ENCODE measurements at regions not wholly inside any gene's neighbourhood (a gene's known extent, or its start where the extent isn't known, plus 50 kb on each side); places are given as distances from the start of the nearest gene placed in this dataset.

GRCh38 chr1:56180520-56181190 lies 398.7 kb downstream of the PLPP3 start:
- no peak for DNase-seq

GRCh38 chr1:56179543-56179942 lies 399.8 kb downstream of the PLPP3 start:
- DNase-seq, result no peak

- no peak for DNase-seq
Measured at GRCh38 chr1:56175211-56175610, 404.2 kb downstream of the PLPP3 start.

GRCh38 chr1:56174176-56174885 lies 405.0 kb downstream of the PLPP3 start:
- no peak for DNase-seq

- DNase-seq, result no peak
Measured at GRCh38 chr1:56173736-56174135, 405.6 kb downstream of the PLPP3 start.

- no peak for DNase-seq
Measured at GRCh38 chr1:56171670-56172069, 407.7 kb downstream of the PLPP3 start.

GRCh38 chr1:56170784-56171320 lies 408.5 kb downstream of the PLPP3 start:
- DNase-seq, result no peak

GRCh38 chr1:56169856-56170255 lies 409.5 kb downstream of the PLPP3 start:
- DNase-seq, result no peak

GRCh38 chr1:56168176-56168575 lies 411.2 kb downstream of the PLPP3 start:
- no peak for DNase-seq

GRCh38 chr1:56167596-56167995 lies 411.8 kb downstream of the PLPP3 start:
- no peak for DNase-seq

GRCh38 chr1:56160773-56161315 lies 418.5 kb downstream of the PLPP3 start:
- DNase-seq, result no peak

GRCh38 chr1:56156971-56157876 lies 422.1 kb downstream of the PLPP3 start:
- DNase-seq, result no peak

GRCh38 chr1:56153276-56153675 lies 426.1 kb downstream of the PLPP3 start:
- no peak for DNase-seq

- DNase-seq, result no peak
Measured at GRCh38 chr1:56152635-56153034, 426.7 kb downstream of the PLPP3 start.

GRCh38 chr1:56151402-56151801 lies 428.0 kb downstream of the PLPP3 start:
- DNase-seq, result no peak

GRCh38 chr1:56150441-56151215 lies 428.7 kb downstream of the PLPP3 start:
- DNase-seq, result no peak

- no peak for DNase-seq
Measured at GRCh38 chr1:56149761-56150160, 429.6 kb downstream of the PLPP3 start.

- DNase-seq, result no peak
Measured at GRCh38 chr1:56148326-56149193, 430.8 kb downstream of the PLPP3 start.

- DNase-seq, result no peak
Measured at GRCh38 chr1:56147459-56147858, 431.9 kb downstream of the PLPP3 start.

- DNase-seq, result no peak
Measured at GRCh38 chr1:56147034-56147433, 432.3 kb downstream of the PLPP3 start.

- DNase-seq, result no peak
Measured at GRCh38 chr1:56146449-56146848, 432.9 kb downstream of the PLPP3 start.
